Prostate gland (tissue), 2 donors: ENCODE measurements at regions not wholly inside any gene's neighbourhood (a gene's known extent, or its start where the extent isn't known, plus 50 kb on each side); places are given as distances from the start of the nearest gene placed in this dataset.

Experiments
- DNase-seq: peaks from one replicate; pipeline ENCODE4 v3.0.0-alpha.2; 2019; ENCODE audit warnings: low spot score
- H3K27ac ChIP-seq, 2 donors: fragments of 200-600 bp; sonication (generic); 2 replicates each; pipeline ENCODE4 v1.5.1; 2017 to 2019
- H3K27me3 ChIP-seq: fragments of 200-600 bp; sonication (generic); replicated peaks from 2 replicates; pipeline ENCODE4 v1.5.1; 2019; ENCODE audit not compliant: insufficient read depth
- H3K36me3 ChIP-seq, 2 donors: fragments of 200-600 bp; sonication (generic); 1 replicate in 1 of 2; 2 replicates in 1 of 2; pipeline versions ENCODE4 v1.5.1 to v1.8.1; 2017 to 2019
- H3K4me1 ChIP-seq: fragments of 200-600 bp; sonication (generic); replicated peaks from 2 replicates; pipeline ENCODE4 v1.5.1; 2019
- H3K4me3 ChIP-seq, 2 donors: fragments of 200-600 bp; sonication (generic); 2 replicates each; pipeline ENCODE4 v1.5.1; 2017 to 2019
- H3K9me3 ChIP-seq: fragments of 200-600 bp; sonication (generic); 2 replicates; pipeline ENCODE4 v1.5.1; 2017
- CTCF ChIP-seq, 4 experiments: fragments of 200-600 bp in 2 of 4; fragments of 450-650 bp in 2 of 4; sonication (generic) in 2 of 4; IDR thresholded peaks; 1 replicate in 3 of 4; 2 replicates in 1 of 4; pipeline ENCODE4 v1.5.1; 2016 to 2019; ENCODE audit warnings: antibody characterized with exemption in 4 of 4, mild to moderate bottlenecking in 2 of 4, moderate library complexity in 2 of 4
- POLR2A ChIP-seq: fragments of 450-650 bp; IDR thresholded peaks from one replicate; pipeline ENCODE4 v1.6.1; 2016; ENCODE audit warnings: antibody characterized with exemption, mild to moderate bottlenecking
- POLR2AphosphoS5 ChIP-seq: sonication (generic); formaldehyde crosslinking; IDR thresholded peaks from one replicate; pipeline ENCODE4 v1.6.1; 2017; ENCODE audit warnings: antibody characterized with exemption
- WGBS: methylation state at CpG from one replicate; pipeline ENCODE4 v1.1.5; 2018; 5-methylcytosine and 5-hydroxymethylcytosine counted together
- intact Hi-C: fragments of 100-400 bp; cut with DNase I; formaldehyde crosslinking; loops from one replicate; pipeline ENCODE4 v1.14.2; 2022

DNA sequence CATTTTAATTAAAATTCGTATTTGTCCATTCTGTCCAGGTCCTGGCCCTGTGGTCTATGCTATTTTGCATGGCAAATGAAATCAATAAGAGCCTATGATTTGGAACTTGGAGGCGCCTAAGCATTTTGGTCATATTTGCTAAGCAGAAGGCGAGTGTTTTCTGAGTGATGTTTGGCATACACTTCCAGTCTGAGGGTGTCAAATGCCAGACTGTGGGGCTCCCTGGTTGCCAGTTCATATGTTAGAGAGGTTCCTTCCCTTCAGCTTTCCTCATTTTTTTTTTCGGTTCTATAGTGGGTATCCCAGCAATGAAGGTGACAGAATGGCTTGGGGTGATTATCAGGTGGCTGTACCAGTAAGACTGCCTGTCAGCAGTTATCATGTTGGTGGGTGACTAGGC, 1007.8 kb upstream of the WWC1 start:
- 80% methylated on average over 4 of the region's 4 CpGs for WGBS
- DNase-seq: no peak

DNA sequence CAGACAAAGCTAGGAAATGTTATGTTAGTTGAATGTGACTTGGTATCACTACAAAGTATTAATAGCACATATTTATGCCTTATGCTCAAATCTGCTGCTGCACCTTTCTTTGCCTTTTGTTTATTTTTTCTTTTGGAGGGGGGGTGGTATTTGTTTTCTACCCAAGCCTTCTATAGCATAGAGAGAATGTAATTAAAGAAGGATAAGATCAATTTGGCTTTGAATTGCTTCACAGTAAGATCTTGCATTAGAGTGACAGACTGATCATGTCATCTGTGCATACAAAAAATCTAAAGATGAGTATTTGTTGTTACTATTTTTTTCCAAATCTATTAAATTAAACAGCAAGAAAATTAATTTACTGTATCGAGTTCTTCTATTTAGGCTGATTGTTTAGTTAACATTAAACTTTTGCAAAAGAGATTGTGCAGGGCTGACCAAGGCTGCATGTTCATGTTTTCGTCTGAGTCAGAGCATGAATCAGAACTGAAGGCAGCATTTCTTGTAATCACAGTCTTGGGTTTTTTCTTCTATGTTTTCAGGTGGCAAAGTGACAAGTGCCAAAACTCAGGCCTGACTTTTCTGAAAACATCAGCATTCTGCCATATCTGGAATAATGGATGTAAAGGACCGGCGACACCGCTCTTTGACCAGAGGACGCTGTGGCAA, 1007.1 kb upstream of the WWC1 start:
- intact Hi-C loops: no loop called here
- WGBS: 85% methylated on average over 6 of the region's 6 CpGs
- H3K4me3 ChIP-seq: no peak overlapping the region
- no peaks in the 10 kb centered on the region for H3K9me3 ChIP-seq
- H3K27me3 ChIP-seq: no peaks in the 10 kb centered on the region
- H3K27ac ChIP-seq: no peak overlapping the region
- DNase-seq: no peak
- TF ChIP-seq POLR2A (no peak), CTCF (IDR thresholded peaks at IDR 0.05) (no peak), POLR2AphosphoS5 (no peak)
- no peaks in the 10 kb centered on the region for H3K36me3 ChIP-seq
- no peaks in the 10 kb centered on the region for H3K4me1 ChIP-seq

More for the DNA sequence above, 1007.8 kb upstream of the WWC1 start:
- no peaks in the 10 kb centered on the region for H3K4me1 ChIP-seq
- no peak overlapping the region for H3K27ac ChIP-seq
- H3K4me3 ChIP-seq: no peak overlapping the region
- intact Hi-C loops: no loop called here
- H3K27me3 ChIP-seq: no peaks in the 10 kb centered on the region
- H3K9me3 ChIP-seq: no peaks in the 10 kb centered on the region
- TF ChIP-seq POLR2A (no peak), CTCF (IDR thresholded peaks at IDR 0.05) (no peak), POLR2AphosphoS5 (no peak)
- no peaks in the 10 kb centered on the region for H3K36me3 ChIP-seq

- no peak for TF ChIP-seq POLR2A
- TF ChIP-seq POLR2AphosphoS5: no peak
- TF ChIP-seq CTCF (IDR thresholded peaks at IDR 0.05): no peak
- WGBS: 78% methylated on average over 5 of the region's 5 CpGs
- Histone ChIP-seq H3K9me3 (no peaks in the 10 kb centered on the region), H3K4me3 (no peak overlapping the region), H3K36me3 (no peaks in the 10 kb centered on the region), H3K4me1 (no peaks in the 10 kb centered on the region), H3K27me3 (no peaks in the 10 kb centered on the region), H3K27ac (no peak overlapping the region)
- intact Hi-C loops: no loop called here
- no peak for DNase-seq
Measured at GRCh38 chr5:167285591-167285990, 1005.9 kb upstream of the WWC1 start.

DNA sequence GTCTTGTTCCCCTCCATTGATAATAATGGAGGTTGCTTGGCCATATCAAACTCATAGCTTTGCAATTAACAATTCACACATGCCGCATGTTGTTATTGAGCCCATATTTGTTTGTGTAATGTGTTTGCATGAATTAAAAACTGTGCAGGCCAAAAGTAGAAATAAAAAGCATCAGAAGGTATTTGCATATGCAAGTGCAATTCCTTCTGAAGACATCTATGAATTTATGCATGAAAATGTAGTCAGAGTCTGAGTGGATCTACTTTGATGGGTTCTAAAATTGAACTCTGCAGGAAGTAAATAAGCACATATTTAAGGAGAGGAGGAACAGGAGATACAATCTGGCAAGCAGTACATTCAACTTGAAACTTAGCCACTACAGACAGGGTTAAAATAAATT, 1004.6 kb upstream of the WWC1 start:
- Histone ChIP-seq H3K27me3 (no peaks in the 10 kb centered on the region), H3K4me3 (no peak overlapping the region), H3K27ac (no peak overlapping the region), H3K36me3 (no peaks in the 10 kb centered on the region), H3K4me1 (no peaks in the 10 kb centered on the region), H3K9me3 (no peaks in the 10 kb centered on the region)
- TF ChIP-seq CTCF (IDR thresholded peaks at IDR 0.05) (no peak), POLR2A (no peak), POLR2AphosphoS5 (no peak)
- intact Hi-C loops: no loop called here
- no peak for DNase-seq
- 97% methylated on average over 1 of the region's 1 CpG for WGBS

DNA sequence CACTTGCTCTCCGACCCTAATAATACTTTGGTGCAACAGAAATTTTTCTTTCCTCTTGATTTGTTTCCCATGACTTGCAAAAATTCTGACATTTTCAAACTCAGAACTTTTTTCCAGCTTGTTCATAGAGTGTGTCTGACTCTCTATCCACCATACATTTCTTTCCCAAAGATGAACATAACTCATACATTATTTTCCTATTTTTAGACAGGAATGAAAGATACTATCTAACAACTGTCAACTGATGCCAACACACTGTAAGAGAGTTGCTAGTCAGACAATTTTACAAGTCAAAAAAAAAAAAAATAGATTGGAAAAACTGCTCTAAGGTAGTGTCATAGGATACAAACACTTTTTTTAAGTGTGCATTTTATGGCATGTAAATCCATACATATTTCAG, 1001.0 kb upstream of the WWC1 start:
- no peak overlapping the region for H3K27ac ChIP-seq
- TF ChIP-seq POLR2A (no peak), POLR2AphosphoS5 (no peak), CTCF (IDR thresholded peaks at IDR 0.05) (no peak)
- no peak overlapping the region for H3K4me3 ChIP-seq
- intact Hi-C loops: no loop called here
- no peaks in the 10 kb centered on the region for H3K27me3 ChIP-seq
- H3K9me3 ChIP-seq: no peaks in the 10 kb centered on the region
- WGBS: 97% methylated on average over 1 of the region's 1 CpG
- no peak for DNase-seq
- no peaks in the 10 kb centered on the region for H3K4me1 ChIP-seq
- H3K36me3 ChIP-seq: no peaks in the 10 kb centered on the region
